HepG2 (cell line): ENCODE measurements at regions not wholly inside any gene's neighbourhood (a gene's known extent, or its start where the extent isn't known, plus 50 kb on each side); places are given as distances from the start of the nearest gene placed in this dataset.

ENCODE experiments used
- ATAC-seq: fragments of 200-7000 bp; cut with Tn5 transposase; 3 replicates; pipeline ENCODE4 v1.9.1; 2020; ENCODE audit warnings: mild to moderate bottlenecking, moderate library complexity
- BruUV-seq: library from RNA; stranded (reverse); fragments of 400-500 nt; replicated peaks from 2 replicates; lab custom pipeline; 2021; lab: Mats Ljungman, UMichigan
- CTCF ChIA-PET: fragments of 300-600 bp; formaldehyde crosslinking; extraction: SDS; loops from one replicate; lab custom pipeline; 2021; ENCODE audit warnings: low total read pairs, inconsistent platforms, low intra/inter-chr PET ratio; lab: Yijun Ruan, JAX
- POLR2A ChIA-PET: fragments of 350-600 bp; sonication (Branson Sonifier 250); formaldehyde crosslinking; loops from one replicate; lab custom pipeline; 2020; ENCODE audit warnings: antibody characterized with exemption, inconsistent platforms; lab: Yijun Ruan, JAX
- DNase-seq: peaks from one replicate; pipeline ENCODE4 v3.0.0-alpha.2; 2015; ENCODE audit warnings: low spot score
- FAIRE-seq: peaks from 3 replicates; lab custom pipeline; 2011; peaks lifted over from hg19 to GRCh38; lab: Jason Lieb, UNC
- H2AFZ ChIP-seq: one replicate; pipeline ENCODE4 v1.6.1; 2011; ENCODE audit warnings: low read length, inconsistent platforms
- H3K27ac ChIP-seq: fragments of 300-600 bp; 3 replicates; pipeline ENCODE4 v1.8.0; 2011; ENCODE audit warnings: mixed run types, mild to moderate bottlenecking, mixed read lengths, low read length, inconsistent platforms; ENCODE audit not compliant: insufficient read depth; ENCODE audit errors: extremely low read length
- H3K27me3 ChIP-seq, 2 experiments: fragments of 200-600 bp in 1 of 2; 2 replicates in 1 of 2; 3 replicates in 1 of 2; pipeline versions ENCODE4 v1.6.0 to v1.8.0; 2011; ENCODE audit warnings: low read length in 2 of 2, mild to moderate bottlenecking in 2 of 2, moderate library complexity in 2 of 2, inconsistent platforms in 1 of 2; ENCODE audit not compliant: insufficient read depth in 2 of 2, control insufficient read depth in 1 of 2
- H3K36me3 ChIP-seq, 2 experiments: fragments of 200-600 bp in 1 of 2; replicated peaks in 1 of 2; 2 replicates in 1 of 2; 3 replicates in 1 of 2; pipeline versions ENCODE4 v1.5.1 to v1.8.0; 2011; ENCODE audit warnings: low read length in 2 of 2, inconsistent platforms in 1 of 2; ENCODE audit not compliant: insufficient read depth in 2 of 2, control insufficient read depth in 1 of 2
- H3K4me1 ChIP-seq: 2 replicates; pipeline ENCODE4 v1.5.1; 2012; ENCODE audit warnings: low read length, inconsistent platforms; ENCODE audit not compliant: insufficient read depth
- H3K4me2 ChIP-seq: 2 replicates; pipeline ENCODE4 v1.6.0; 2011; ENCODE audit warnings: low read depth, low read length, inconsistent platforms
- H3K4me3 ChIP-seq, 3 experiments: fragments of 200-600 bp in 1 of 3; sonication (generic), shearing (Covaris generic) in 1 of 3; replicated peaks in 1 of 3; 2 replicates each; pipeline ENCODE4 v1.5.1; 2011 to 2016; ENCODE audit warnings: low read length in 3 of 3, inconsistent platforms in 2 of 3, low read depth in 2 of 3, mild to moderate bottlenecking in 2 of 3, control low read depth in 1 of 3, mixed read lengths in 1 of 3; ENCODE audit not compliant: insufficient read depth in 1 of 3
- H3K79me2 ChIP-seq: one replicate; pipeline ENCODE4 v1.6.1; 2011; ENCODE audit warnings: low read length, inconsistent platforms; ENCODE audit not compliant: insufficient read depth
- H3K9ac ChIP-seq: 2 replicates; pipeline ENCODE4 v1.6.0; 2011; ENCODE audit warnings: mild to moderate bottlenecking, low read depth, low read length, inconsistent platforms; ENCODE audit not compliant: insufficient read depth
- H3K9me3 ChIP-seq: 2 replicates; pipeline ENCODE4 v1.5.1; 2012; ENCODE audit warnings: mild to moderate bottlenecking, low read length
- H4K20me1 ChIP-seq: 2 replicates; pipeline ENCODE4 v1.6.0; 2011; ENCODE audit warnings: inconsistent platforms, mild to moderate bottlenecking, low read length, moderate library complexity; ENCODE audit not compliant: insufficient read depth
- JUNB ChIP-seq: sonication (generic); formaldehyde crosslinking; IDR thresholded peaks from 2 replicates; pipeline ENCODE4 v1.8.0; 2022; ENCODE audit warnings: missing genetic modification reagents, mild to moderate bottlenecking, borderline replicate concordance
- SNAPC4 ChIP-seq: sonication (generic); formaldehyde crosslinking; IDR thresholded peaks from 2 replicates; pipeline ENCODE4 v1.4.0; 2020; ENCODE audit warnings: mild to moderate bottlenecking, missing genetic modification reagents
- WIZ ChIP-seq: sonication (generic); formaldehyde crosslinking; IDR thresholded peaks from 2 replicates; pipeline ENCODE4 v1.5.1; 2020; ENCODE audit warnings: mild to moderate bottlenecking, missing genetic modification reagents
- ZNF768 ChIP-seq: sonication (generic); formaldehyde crosslinking; IDR thresholded peaks from 2 replicates; pipeline ENCODE4 v1.4.0; 2020; ENCODE audit warnings: missing genetic modification reagents
- WGBS: methylation state at CpG from one replicate; pipeline ENCODE4 v1.1.6; 2017; ENCODE audit warnings: low lambda C conversion rate; 5-methylcytosine and 5-hydroxymethylcytosine counted together
- in situ Hi-C: cut with HindIII; loops from 2 replicates; pipeline ENCODE4 v1.10.0; 2017; ENCODE audit warnings: low pct_unique_long_range_greater_than_20kb; ENCODE audit not compliant: extremely low pct_ligation_motif_present
- intact Hi-C: fragments of 100-400 bp; cut with micrococcal nuclease; formaldehyde crosslinking; loops from one replicate; pipeline ENCODE4 v1.10.0; 2022; ENCODE audit not compliant: unreplicated experiment

- TF ChIP-seq SNAPC4 (CRISPR knock-in tag): no peak
Observed at GRCh38 chr22:27467711-27468110, 333.8 kb downstream of the MN1 start (continued).

- Histone ChIP-seq H3K4me3 (no peak overlapping the region), H3K4me2 (no peak overlapping the region), H3K79me2 (no peaks in the 10 kb centered on the region), H4K20me1 (no peaks in the 10 kb centered on the region), H3K9ac (no peak overlapping the region), H2AFZ (no peak overlapping the region), H3K27ac (no peak overlapping the region), H3K36me3 (no peaks in the 10 kb centered on the region), H3K9me3 (no peaks in the 10 kb centered on the region), H3K4me1 (no peaks in the 10 kb centered on the region), H3K27me3 (peaks cover 2% of the 10 kb centered on the region in 2 experiments; a peak in 2 of 5 replicates)
- WGBS: 30% methylated on average over 3 of the region's 3 CpGs
- CTCF ChIA-PET: no interaction called here
- BruUV-seq: no TSS peak
- TF ChIP-seq JUNB (no peak), ZNF768 (peak; percentile 58; the same call in 1 of the 2 replicates), WIZ (CRISPR knock-in tag) (no peak)
- intact Hi-C loops (no loop called here), in situ Hi-C loops (no loop called here)
- POLR2A ChIA-PET: no interaction called here
- no peak for FAIRE-seq
- no peak for DNase-seq
- no peak for ATAC-seq
Observed at GRCh38 chr22:27468712-27469111, 332.8 kb downstream of the MN1 start.
